Body of pancreas (tissue), 4 donors: ENCODE measurements at regions not wholly inside any gene's neighbourhood (a gene's known extent, or its start where the extent isn't known, plus 50 kb on each side); places are given as distances from the start of the nearest gene placed in this dataset.

Experiments used
- ATAC-seq: fragments of 150-250 bp; one replicate; pipeline ENCODE4 v1.9.1; 2016
- DNase-seq, 4 donors: peaks; one replicate each; pipeline ENCODE4 v3.0.0-alpha.2; 2019
- H3K27ac ChIP-seq, 4 donors: fragments of 200-600 bp; sonication (generic); 1 replicate in 3 of 4; 2 replicates in 1 of 4; pipeline versions ENCODE4 v1.5.1 to v1.6.1; 2016 to 2019; ENCODE audit warnings: mild to moderate bottlenecking in 1 of 4, mixed read lengths in 1 of 4, moderate library complexity in 1 of 4
- H3K27me3 ChIP-seq, 2 donors: fragments of 200-600 bp; sonication (generic); one replicate each; pipeline ENCODE4 v1.6.0; 2016; ENCODE audit warnings: mild to moderate bottlenecking in 1 of 2
- H3K36me3 ChIP-seq, 2 donors: fragments of 200-600 bp; sonication (generic); replicated peaks in 1 of 2; 2 replicates each; pipeline ENCODE4 v1.5.1; 2016; ENCODE audit warnings: low read depth in 2 of 2; ENCODE audit not compliant: insufficient read depth in 1 of 2
- H3K4me1 ChIP-seq: fragments of 200-600 bp; sonication (generic); one replicate; pipeline ENCODE4 v1.6.0; 2016
- H3K4me3 ChIP-seq, 2 donors: fragments of 200-600 bp; sonication (generic); 1 replicate in 1 of 2; 2 replicates in 1 of 2; pipeline ENCODE4 v1.5.1; 2016 to 2019
- H3K9me3 ChIP-seq, 3 donors: fragments of 200-600 bp; sonication (generic); 1 replicate in 2 of 3; 2 replicates in 1 of 3; pipeline ENCODE4 v1.5.1; 2016
- CTCF ChIP-seq, 7 experiments: fragments of 450-650 bp in 4 of 7; fragments of 200-600 bp in 3 of 7; sonication (generic) in 3 of 7; IDR thresholded peaks; one replicate each; pipeline ENCODE4 v1.5.1; 2016 to 2019; ENCODE audit warnings: antibody characterized with exemption in 7 of 7
- POLR2A ChIP-seq, 3 donors: fragments of 450-650 bp; IDR thresholded peaks; one replicate each; pipeline ENCODE4 v1.6.1; 2016; ENCODE audit warnings: antibody characterized with exemption in 3 of 3, mild to moderate bottlenecking in 2 of 3
- WGBS, 2 donors: methylation state at CpG; one replicate each; pipeline ENCODE4 v1.1.5; 2017; 5-methylcytosine and 5-hydroxymethylcytosine counted together
- intact Hi-C: fragments of 100-400 bp; cut with DNase I; formaldehyde crosslinking; loops from one replicate; pipeline ENCODE4 v1.15.1; 2023

- Histone ChIP-seq H3K36me3 (no peaks in the 10 kb centered on the region), H3K27ac (no peak overlapping the region), H3K4me3 (no peak overlapping the region), H3K9me3 (no peaks in the 10 kb centered on the region), H3K4me1 (no peaks in the 10 kb centered on the region), H3K27me3 (no peaks in the 10 kb centered on the region)
- intact Hi-C loops: no loop called here
- DNase-seq (no peak), ATAC-seq (no peak)
- WGBS, 2 donors: 38 to 54% methylated on average over 2 of the region's 2 CpGs
- TF ChIP-seq CTCF (IDR thresholded peaks at IDR 0.05): no peak
- TF ChIP-seq POLR2A (IDR thresholded peaks at IDR 0.05): no peak
Measured at GRCh38 chr5:118379470-118379869, 608.9 kb downstream of the DTWD2 start.

- no peaks in the 10 kb centered on the region for H3K9me3 ChIP-seq
- WGBS, 2 donors: 43 to 46% methylated on average over 1 of the region's 1 CpG
Measured at GRCh38 chr5:118378959-118379358, 609.4 kb downstream of the DTWD2 start.

GRCh38 chr5:118377420-118377819, 610.9 kb downstream of the DTWD2 start:
- no peaks in the 10 kb centered on the region for H3K27me3 ChIP-seq
- intact Hi-C loops: no loop called here
- no peaks in the 10 kb centered on the region for H3K36me3 ChIP-seq
- no peak overlapping the region for H3K27ac ChIP-seq
- ATAC-seq (no peak), DNase-seq (no peak)
- no peaks in the 10 kb centered on the region for H3K4me1 ChIP-seq
- no peak overlapping the region for H3K4me3 ChIP-seq
- TF ChIP-seq CTCF (IDR thresholded peaks at IDR 0.05) (no peak), POLR2A (IDR thresholded peaks at IDR 0.05) (no peak)
- H3K9me3 ChIP-seq: no peaks in the 10 kb centered on the region

More at GRCh38 chr5:118378959-118379358, 609.4 kb downstream of the DTWD2 start:
- intact Hi-C loops: no loop called here
- TF ChIP-seq POLR2A (IDR thresholded peaks at IDR 0.05) (no peak), CTCF (IDR thresholded peaks at IDR 0.05) (no peak)
- no peaks in the 10 kb centered on the region for H3K27me3 ChIP-seq
- no peak for DNase-seq
- no peak for ATAC-seq
- H3K4me3 ChIP-seq: no peak overlapping the region
- no peaks in the 10 kb centered on the region for H3K4me1 ChIP-seq
- H3K27ac ChIP-seq: no peak overlapping the region
- H3K36me3 ChIP-seq: no peaks in the 10 kb centered on the region

GRCh38 chr5:118371973-118372831, 616.1 kb downstream of the DTWD2 start:
- no peak overlapping the region for H3K4me3 ChIP-seq
- no peaks in the 10 kb centered on the region for H3K36me3 ChIP-seq
- H3K27ac ChIP-seq: no peak overlapping the region
- H3K9me3 ChIP-seq: no peaks in the 10 kb centered on the region
- intact Hi-C loops: no loop called here
- no peaks in the 10 kb centered on the region for H3K4me1 ChIP-seq
- no peak for ATAC-seq
- 51 to 53% methylated on average over 3 of the region's 3 CpGs for WGBS, 2 donors
- TF ChIP-seq POLR2A (IDR thresholded peaks at IDR 0.05): no peak
- DNase-seq: no peak
- no peaks in the 10 kb centered on the region for H3K27me3 ChIP-seq

GRCh38 chr5:118366429-118366828, 621.9 kb downstream of the DTWD2 start:
- DNase-seq (no peak), ATAC-seq (no peak)
- WGBS, 2 donors: 69 to 83% methylated on average over 3 of the region's 3 CpGs
- Histone ChIP-seq H3K4me1 (no peaks in the 10 kb centered on the region), H3K4me3 (no peak overlapping the region), H3K27me3 (no peaks in the 10 kb centered on the region), H3K9me3 (no peaks in the 10 kb centered on the region), H3K36me3 (no peaks in the 10 kb centered on the region), H3K27ac (no peak overlapping the region)
- intact Hi-C loops: no loop called here
- no peak for TF ChIP-seq CTCF (IDR thresholded peaks at IDR 0.05)
- TF ChIP-seq POLR2A (IDR thresholded peaks at IDR 0.05): no peak
